HG03196 (cell line): ENCODE measurements at regions not wholly inside any gene's neighbourhood (a gene's known extent, or its start where the extent isn't known, plus 50 kb on each side); places are given as distances from the start of the nearest gene placed in this dataset.
"Not testable (repeated sequence)": the region's sequence is repeated elsewhere in the genome, so short reads cannot be mapped to it uniquely, and the experiment has no call there.

Experiments used
- ATAC-seq: cut with Tn5 transposase; IDR thresholded peaks from one replicate; pipeline ENCODE4 v1.9.1; 2021; ENCODE audit not compliant: unreplicated experiment

DNA sequence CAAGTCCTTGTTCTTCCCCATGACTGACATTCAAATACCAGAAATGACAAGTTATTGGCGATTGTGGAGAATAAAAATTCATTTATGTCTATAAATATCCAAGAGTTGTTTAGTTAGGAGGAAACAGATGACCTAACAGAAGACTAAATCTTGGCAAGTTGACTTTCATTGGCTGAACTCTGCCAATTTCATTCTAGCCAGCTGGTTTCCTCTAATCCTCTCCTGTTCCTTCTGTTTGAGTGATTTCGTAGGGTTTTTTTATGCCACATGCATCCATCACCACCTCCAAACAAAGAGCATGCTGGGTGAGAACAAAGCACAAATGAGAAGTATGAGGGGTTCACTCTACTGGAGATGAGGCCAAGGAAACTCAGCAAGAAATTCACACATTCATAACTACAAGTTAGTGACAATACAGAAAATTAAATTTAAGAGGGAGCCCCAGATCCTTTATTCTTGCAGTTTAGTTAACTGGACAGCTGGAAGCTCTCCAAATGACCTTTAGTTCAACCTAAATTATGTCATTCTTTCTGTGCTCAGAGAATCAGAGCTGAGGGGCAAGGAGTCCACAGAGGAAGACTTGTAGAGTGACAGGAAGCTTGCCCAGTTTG, 932.0 kb downstream of the TLE4 start:
- no peak for ATAC-seq

DNA sequence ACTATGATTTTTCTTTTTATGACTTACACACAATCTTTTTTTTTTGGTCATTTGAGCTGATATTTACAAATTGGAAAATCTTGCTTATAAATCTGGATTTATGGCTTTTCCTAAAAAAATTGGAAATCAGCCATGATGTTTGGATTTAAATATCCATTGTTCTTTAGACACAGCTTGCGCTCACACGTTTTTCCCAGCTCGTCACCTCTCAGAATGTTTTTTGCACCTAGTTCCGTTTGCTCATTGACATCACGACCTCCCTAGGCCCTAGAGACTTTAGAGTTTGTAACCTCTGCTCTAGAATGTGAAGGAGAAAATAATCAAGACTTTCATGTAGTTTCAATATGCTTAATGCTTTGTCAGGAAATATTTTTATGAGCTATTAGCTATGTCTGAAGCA, 930.5 kb downstream of the TLE4 start:
- no peak for ATAC-seq

DNA sequence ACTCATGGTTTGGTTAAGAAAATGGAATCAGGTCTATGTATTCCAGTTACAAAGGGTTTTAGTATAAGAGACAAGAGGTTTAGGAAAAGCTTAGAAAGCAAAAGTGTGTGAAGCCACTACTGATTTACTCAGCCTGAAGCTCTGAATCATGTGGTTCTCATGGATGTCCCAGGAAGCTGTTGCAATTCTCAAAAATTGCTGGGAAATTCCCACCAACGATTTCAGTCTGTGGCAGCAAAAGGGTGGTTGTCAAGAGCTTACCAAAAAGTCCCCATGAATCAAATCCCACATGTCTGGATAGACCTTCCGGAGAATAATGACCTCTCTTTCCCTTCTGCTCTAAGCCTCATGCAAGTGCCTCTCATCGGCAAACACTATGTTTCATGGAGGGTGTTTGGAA, 929.9 kb downstream of the TLE4 start:
- no peak for ATAC-seq

DNA sequence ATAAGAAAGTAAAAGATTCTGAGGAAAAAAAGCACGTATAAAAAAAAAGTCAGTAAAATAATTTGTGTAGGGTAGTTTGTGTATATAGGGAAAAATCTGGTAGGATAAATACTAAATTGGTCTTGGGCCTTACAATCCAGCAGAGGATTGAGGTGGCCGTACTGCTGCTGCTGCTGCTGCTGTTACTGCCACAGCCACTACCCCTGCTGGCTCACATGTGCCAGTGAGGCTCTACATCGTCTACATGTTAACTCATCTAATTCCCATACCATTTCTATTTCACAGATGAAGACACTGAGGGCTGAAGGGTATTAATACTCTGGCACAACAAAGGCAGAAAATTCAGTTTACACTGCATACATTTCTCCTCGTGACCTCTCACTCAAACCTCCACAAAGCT, 928.5 kb downstream of the TLE4 start:
- ATAC-seq = no peak

DNA sequence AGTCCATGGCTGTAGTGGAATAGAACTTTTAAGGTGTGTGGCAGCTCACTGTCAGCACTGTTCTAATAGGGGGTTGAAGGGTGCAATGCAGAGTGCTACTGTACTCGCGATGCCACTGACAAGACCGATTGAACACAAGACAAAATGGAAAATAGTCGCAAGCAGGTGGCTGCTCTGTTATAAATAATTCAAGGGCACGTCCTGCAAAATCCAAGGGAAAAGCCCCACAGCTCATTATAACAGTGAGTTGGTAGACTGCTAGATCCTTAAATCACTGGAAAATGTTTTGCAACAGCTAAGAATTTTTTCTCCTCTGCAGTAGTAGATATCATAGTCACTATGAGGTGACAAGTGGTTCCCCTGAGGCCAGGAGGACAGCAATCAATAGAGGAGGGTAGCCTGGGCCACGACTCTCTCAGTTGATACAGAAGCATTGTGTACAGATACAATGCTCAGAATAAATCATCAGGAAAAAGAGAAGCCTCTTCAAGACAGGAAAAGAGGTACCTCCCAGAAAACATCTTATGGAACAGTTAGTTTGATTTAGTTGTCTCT, 926.3 kb downstream of the TLE4 start:
- no peak for ATAC-seq

DNA sequence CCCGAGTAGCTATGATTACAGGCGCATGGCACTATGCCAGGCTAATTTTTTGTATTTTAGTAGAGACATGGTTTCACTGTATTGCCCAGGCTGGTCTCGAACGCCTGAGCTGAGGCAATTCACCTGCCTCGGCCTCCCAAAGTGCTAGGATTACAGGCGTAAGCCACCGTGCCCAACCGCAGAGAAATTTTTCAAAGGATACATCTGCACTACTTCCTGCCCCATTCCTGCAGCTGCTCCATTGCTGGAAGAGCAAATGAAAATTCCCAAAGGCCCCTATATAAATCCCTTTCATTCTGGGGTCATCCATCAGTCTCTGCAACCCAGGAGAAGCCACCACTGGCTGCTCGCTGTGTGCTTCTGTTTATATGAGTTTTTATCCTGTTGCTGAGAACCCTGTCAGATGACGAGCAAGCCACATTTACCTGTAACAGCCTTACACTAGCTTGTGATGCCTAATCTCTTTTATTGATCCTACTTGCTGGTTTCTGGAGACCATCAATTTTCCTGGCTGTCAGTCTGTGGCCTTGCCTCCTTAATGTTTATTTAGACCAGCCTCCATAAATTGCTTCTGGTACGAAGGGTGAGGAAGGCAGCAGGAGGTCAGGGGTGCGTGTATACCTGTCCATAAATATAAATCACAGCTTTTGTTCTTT, 925.3 kb downstream of the TLE4 start:
- ATAC-seq = no peak

DNA sequence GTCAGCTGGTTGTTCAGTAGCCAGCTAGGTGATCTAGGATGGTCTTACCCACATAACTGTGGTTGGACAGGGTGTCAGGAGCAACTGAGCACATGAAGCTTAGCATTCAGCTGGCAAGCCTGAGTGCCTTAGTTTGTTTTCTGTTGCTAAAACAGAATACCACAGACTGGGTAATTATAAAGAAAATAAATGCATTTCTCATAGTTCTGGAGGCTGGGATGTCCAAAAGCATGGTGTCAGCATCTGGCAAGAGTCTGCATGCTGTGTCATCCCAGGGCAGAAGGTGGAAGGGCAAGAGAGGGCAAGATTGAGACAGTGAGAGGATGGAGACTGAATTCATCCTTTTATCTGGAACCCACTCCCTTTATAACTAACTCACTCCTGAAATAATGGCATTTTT, 921.5 kb downstream of the TLE4 start:
- no peak for ATAC-seq

DNA sequence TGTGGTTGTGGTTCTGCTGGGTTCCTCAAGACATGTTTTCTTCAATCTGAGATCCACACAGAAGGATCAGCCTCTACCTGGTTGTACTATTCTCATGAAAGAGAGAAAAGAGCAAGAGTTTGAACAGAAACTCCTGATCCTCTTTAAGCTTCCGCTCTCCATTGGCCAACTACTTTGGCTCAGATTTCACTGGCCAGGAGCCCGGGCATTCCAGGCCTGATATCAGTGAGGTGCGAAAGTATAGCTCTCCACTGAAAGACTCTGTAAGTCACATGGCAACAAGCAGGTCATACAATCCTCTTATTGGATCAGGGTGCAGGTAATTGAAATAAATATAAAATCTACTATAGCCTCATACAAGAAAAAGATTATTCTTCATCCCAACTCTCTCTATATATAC, 920.5 kb downstream of the TLE4 start:
- ATAC-seq = no peak

DNA sequence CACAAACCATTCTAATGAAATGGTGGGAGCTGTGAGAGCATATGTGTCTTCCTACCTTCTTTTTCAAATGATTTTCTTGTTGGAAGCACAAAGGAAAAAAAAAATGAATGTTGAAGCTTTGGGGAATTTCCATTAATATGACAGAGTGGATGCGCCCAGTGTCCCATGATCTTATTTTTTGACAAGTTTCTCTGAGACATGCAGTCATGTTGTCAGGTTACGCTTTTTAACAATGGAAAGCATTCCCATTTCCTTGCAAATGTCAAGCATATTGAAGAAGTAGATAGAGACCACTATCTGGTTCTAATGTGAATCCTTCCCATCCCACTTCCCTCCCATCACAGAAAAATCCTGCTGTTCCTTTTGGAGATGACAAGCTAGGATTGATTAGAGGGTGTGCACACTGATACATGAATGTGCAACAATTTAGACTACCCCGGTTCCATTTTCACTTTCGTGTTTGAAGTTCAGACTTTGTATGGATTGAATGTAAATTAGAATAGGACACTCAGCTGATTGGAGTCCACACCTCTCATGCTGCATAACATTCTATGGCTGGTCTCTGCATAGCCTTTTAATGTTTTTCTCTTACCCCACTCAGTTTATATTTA, 919.4 kb downstream of the TLE4 start:
- no peak for ATAC-seq

DNA sequence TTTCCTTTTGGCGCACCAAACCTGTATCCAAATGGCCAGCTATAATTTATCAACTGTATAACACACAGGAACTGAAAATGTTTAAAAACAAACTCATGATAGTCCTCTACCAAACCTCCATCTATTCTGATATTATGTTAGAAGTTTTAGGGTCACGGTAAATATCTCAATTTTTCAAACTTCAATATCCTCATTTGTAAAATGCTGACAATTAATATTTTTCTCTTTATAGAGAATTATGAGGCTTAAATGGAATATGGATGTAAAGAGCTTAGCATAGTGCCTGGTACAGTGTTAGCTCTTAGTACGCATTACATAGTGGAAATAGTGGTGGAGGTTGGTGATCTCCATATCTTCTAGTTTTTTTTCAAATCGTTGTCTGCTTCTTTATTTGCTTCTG, 917.6 kb downstream of the TLE4 start:
- no peak for ATAC-seq

DNA sequence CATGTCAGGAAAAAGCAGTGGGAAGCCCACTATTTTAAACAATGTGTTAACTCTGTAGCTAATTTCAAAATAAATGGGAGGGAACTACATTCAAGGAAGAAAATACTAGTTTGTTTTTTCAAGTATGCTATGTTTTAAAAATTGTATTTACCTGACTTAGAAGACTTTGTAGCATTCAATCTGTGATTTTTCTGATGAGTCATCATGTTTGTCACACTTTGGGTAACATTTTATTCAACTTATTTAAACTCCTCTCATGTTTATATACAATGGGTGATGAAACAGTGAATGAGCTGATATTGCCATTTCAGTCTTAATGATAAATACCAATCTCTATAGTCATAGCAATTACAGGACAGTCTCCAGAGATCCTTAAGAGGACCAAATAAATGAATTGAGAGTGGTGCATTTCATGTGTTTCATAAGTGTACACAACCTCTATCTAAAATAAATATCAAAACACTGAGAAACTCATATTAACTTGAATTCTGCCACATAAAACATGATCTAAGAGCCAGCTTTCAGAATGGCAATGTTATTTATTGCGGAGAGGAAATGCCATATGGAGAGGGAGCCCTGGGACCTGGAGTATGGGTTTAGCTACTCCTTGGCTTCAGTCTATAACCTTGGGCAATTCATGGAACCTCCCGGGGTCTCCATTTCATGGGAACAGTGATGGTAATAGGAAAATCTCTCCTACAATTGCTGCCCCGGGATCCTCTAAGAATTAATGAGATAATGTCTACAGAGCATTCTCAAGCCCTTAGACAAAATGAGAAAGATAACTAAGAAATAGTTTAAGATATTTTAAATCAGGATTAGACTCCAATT, 913.9 kb downstream of the TLE4 start:
- ATAC-seq = no peak

DNA sequence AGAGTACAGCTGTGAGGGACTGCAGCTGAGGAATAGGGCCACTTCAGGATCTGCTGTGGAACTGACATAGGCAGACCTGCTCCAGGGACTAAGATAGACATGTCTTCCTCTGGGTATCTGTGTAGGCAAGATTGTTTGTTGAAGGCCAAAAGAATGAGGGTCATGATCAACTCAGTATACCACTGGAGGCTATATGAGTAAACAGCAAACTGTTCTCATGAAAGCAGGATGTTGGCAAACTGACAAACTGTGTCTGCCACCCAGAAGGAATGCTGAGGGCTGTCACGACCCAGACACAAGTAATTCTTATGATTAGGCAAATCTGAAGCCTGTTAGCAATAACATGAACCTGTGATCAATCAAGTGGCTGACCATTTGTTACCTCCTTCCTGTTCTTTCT, 910.5 kb downstream of the TLE4 start:
- not testable (repeated sequence) for ATAC-seq

DNA sequence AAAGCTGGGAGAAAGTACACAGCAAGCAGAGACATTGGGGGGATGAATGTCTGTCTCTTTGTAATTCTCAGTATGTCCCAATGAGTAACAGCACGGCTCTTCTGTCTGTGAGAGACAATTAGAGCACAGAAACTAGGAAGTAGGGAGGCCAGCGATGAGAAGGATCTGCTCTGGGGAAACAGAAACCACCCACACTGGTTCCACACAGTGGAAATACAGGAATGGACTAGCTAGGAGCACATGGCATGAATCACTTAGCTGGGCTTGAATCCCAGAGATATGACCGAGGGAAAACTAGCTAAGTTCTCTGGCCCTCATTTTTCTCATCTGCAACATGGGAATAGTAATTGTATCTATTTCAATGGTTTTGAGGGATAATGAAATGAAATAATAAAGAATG, 895.9 kb downstream of the TLE4 start:
- no peak for ATAC-seq

DNA sequence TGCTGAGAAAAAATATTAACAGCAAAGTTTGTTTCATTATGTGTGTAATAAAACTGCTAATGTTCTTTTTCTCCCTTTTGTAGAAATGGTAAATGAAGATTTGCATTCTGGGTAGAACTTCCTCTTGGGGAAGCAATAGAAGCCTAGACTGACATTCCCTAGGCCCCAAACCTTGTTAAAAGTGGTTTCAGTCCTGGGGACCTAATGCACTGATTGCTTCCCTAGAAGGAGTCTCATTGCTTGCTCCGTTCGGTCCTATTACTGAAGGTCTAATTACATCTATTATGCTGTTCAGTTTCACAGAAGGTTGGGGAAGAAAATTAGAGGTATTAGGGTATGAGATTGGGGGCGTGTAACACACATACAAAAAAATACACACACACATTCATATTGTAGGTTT, 893.8 kb downstream of the TLE4 start:
- ATAC-seq = no peak

DNA sequence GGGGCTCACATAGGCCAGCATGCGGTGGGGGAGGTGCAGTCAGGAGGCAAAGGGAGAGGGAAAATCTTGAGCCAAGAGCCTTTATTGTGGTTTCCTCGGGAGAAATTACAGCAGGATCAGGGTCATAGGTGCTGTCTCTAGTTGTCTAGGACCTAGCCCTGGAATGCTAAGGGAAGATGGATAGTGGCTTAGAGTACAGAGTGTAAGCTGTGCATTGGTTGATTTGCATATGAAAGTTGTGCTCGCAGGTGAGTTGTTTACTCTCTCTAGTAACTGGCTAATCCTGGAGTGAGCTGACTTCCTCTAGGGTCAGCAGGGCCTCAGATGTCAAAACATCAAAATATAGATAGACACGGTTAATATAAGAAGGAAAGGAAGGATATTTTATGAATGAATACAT, 877.7 kb downstream of the TLE4 start:
- ATAC-seq = no peak

DNA sequence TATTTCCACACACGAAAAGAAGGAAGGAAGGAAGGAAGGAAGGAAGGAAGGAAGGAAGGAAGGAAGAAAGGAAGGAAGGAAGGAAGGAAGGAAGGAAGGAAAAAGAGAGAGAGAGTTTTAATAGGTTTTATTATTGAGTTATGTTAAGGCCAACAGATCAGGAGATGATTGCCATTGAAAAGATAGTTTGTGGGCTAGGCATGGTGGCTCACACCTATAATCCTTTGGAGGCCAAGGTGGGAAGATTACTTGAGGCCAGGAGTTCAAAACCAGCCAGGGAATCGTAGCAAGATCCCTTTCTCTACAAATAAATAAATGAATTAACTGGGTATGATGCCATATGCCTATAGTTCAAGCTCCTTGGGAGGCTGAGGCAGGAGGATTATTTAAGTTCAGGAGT, 877.2 kb downstream of the TLE4 start:
- ATAC-seq = no peak

DNA sequence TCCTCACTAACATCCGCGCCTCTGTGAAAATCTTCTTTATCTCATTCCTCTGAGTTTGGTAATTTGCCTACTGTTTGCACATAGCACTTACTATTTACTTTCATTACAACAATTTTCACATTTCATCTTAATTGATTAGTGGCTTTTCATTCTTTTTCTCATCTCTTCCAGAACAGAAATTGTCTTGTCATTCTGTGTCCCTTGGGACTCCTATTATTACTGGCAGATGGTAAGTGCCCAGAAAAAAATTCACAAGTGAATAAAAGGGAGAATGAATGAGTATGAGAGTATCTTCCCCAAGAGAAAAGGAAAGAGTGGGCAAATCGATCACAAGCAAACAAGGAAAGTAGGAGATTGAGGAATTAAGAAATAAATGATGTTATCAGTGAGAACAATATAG, 876.1 kb downstream of the TLE4 start:
- no peak for ATAC-seq

DNA sequence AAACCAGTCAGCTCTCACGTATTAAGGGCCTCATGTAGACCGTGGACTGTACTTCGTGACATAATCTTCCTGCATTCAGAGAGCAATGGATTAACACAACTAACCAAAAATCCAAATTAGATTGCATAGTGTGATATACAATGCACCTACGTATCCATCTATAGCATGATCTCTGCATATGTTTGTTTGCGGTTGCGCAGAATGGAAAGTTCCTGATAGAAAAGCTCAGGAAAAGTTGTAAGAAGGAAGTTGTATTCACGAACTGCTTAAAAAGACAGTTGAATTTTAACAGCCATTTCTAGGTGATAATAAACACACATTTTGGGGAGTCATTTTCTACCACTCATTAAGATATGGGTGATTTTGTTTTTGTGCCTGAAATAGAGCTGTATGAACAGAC, 869.0 kb downstream of the TLE4 start:
- no peak for ATAC-seq

DNA sequence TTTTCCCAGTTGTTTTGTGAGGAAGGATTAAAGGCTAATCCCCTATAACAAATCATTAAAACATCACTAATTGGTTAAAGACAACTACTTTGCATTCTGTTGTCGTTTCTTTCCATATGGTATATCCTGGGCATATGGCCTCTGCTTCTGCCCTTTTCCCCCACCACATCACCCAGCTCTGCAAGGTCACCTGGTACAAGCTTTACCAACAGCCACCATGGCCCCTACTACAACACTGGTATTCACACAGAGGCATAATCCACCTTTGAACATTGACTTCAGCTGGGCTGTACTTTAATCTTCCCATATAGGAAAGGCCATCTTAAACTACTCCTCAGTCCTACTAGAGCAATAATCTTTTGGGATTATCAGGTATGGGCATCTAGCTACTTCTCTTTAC, 866.1 kb downstream of the TLE4 start:
- no peak for ATAC-seq

DNA sequence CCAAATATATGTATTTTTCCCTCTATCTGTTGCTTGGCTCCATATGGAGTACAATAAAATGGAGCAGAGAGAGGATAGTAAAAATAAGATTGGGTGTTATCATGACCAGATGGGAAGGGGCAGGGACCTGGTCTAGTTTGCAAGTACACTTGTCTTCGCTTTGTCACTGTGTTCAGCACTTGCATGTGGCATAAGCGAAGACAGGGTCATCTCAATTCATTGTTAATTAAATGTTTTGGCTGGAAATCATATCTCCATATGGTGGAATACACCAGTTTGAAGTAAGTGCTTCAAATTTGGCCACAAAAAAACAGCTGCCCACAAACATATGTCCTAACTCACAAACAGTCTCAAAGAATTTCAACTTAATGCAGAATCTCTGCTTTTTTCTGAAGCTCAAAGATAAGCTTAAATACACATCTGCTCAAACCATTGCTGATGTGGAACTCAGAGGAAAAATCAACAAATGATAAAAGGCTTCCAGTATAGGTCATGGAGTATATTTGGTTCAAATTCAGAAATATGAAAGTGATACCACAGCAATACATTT, 865.4 kb downstream of the TLE4 start:
- ATAC-seq = no peak

DNA sequence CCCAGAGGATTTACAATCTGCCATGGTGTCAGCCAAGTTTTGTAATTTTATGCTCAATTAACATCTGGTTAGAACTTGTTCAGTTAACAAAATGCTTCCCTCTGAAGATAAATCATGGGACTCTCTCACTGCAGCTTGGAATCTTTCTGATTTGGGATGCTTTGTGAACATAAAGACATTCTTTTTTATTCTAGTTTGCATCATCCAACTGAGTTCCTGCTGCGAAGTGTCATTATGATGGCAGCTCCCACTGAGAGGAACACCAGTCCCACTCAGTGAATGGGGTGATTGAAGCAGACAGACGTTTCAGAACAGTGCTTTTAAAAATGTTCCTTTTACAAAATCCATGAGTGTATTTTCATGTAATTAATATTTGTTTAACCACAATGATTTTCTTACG, 863.8 kb downstream of the TLE4 start:
- ATAC-seq = no peak
